Kidney epithelial cell (primary cell): ENCODE measurements at regions not wholly inside any gene's neighbourhood (a gene's known extent, or its start where the extent isn't known, plus 50 kb on each side); places are given as distances from the start of the nearest gene placed in this dataset.
"Not testable (repeated sequence)": the region's sequence is repeated elsewhere in the genome, so short reads cannot be mapped to it uniquely, and the experiment has no call there.

Experiments used
- DNase-seq: peaks from one replicate; pipeline ENCODE4 v3.0.0-alpha.2; 2010; ENCODE audit warnings: low read depth
- H3K27me3 ChIP-seq: 2 replicates; pipeline ENCODE4 v1.6.0; 2011; ENCODE audit warnings: low read length; ENCODE audit not compliant: control insufficient read depth, insufficient read depth
- H3K36me3 ChIP-seq: 2 replicates; pipeline ENCODE4 v1.5.1; 2011; ENCODE audit warnings: low read length; ENCODE audit not compliant: control insufficient read depth, insufficient read depth
- H3K4me3 ChIP-seq: 2 replicates; pipeline ENCODE4 v1.5.1; 2011; ENCODE audit warnings: low read depth, mild to moderate bottlenecking, control low read depth, low read length
- CTCF ChIP-seq: IDR thresholded peaks from 2 replicates; pipeline ENCODE4 v1.5.1; 2011; ENCODE audit warnings: mild to moderate bottlenecking, moderate library complexity, low read length, control low read depth, inconsistent platforms; ENCODE audit not compliant: insufficient read depth, poor library complexity, severe bottlenecking

DNA sequence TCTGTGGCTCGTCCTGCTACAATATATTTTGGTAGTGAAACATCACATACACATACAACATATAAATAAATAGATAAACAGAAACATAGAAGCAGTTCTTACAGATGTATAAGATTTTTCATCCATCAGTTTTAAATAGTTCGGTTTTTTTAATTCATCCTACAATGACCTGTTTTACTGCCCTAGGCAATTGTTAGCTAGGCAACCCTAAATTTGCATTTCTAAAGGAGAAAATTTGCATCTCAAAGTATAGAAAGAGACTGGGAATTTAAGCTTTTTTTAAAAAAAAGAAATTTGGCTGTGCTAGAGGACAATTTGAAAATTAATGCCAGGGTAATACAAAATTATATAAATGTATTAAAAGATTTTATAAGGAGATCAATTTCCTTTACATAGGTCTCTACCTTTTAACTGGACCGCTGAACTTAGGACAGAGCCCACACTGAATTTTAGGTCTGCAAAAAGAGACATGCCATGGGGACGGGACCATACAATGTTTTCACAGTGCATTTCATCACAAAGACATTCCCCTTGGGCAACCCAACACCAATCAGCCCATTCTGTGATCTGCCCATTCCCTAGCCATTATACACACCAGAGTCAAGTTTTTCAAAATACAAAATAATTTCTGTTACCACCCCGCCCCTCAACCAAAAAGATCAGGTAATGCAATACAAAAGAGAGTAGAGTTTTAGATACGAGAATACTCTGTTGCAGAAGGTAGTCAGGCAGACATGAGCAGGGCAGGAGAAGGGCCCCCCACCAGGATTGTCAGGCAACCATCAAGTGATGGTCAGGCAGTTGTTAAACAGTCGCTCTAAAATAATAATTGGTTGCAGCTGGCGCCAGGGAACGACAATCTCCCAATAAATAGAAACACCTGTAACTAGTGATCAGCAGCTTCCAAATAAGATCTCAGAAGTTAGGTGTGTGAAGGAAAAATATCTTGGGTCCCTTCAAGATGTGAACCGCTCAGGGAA is 299.7 kb upstream of the SGCG start:
- TF ChIP-seq CTCF: no peak
- no peak for DNase-seq
- no peaks in the 10 kb centered on the region for H3K27me3 ChIP-seq
- no peak overlapping the region for H3K4me3 ChIP-seq
- no peaks in the 10 kb centered on the region for H3K36me3 ChIP-seq

- not testable (repeated sequence) for H3K36me3 ChIP-seq, DNase-seq, H3K27me3 ChIP-seq, H3K4me3 ChIP-seq
Observed at GRCh38 chr13:22881721-22882608, 298.8 kb upstream of the SGCG start.

GRCh38 chr13:22883262-22883840 is 297.4 kb upstream of the SGCG start:
- DNase-seq: no peak
- no peak overlapping the region for H3K4me3 ChIP-seq
- H3K27me3 ChIP-seq: no peaks in the 10 kb centered on the region
- no peaks in the 10 kb centered on the region for H3K36me3 ChIP-seq
- no peak for TF ChIP-seq CTCF

DNA sequence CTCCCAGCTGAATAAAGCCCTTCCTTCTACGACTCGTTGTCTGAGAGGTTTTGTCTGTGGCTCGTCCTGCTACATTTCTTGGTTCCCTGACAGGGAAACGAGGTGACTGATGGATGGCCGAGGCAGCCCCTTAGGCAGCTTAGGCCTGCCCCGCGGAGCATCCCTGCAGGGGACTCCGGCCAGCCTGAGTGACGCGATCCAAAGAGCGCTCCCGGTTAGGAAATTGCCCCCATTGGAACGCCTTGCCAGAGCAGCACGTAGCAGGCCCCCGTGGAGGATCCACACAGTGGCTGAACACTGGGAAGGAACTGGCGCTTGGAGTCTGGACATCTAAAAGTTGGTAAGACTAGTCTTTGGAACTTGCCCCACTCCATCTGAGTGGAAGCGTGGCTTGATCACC is 296.8 kb upstream of the SGCG start:
- Histone ChIP-seq H3K4me3 (peak overlapping the region; percentile 10), H3K36me3 (no peaks in the 10 kb centered on the region), H3K27me3 (no peaks in the 10 kb centered on the region)
- TF ChIP-seq CTCF: no peak
- DNase-seq: no peak

GRCh38 chr13:22886061-22886460 is 294.7 kb upstream of the SGCG start:
- DNase-seq, H3K36me3 ChIP-seq, H3K4me3 ChIP-seq, H3K27me3 ChIP-seq: not testable (repeated sequence)

- H3K36me3 ChIP-seq, DNase-seq, H3K4me3 ChIP-seq, H3K27me3 ChIP-seq: not testable (repeated sequence)
Observed at GRCh38 chr13:22889376-22889775, 291.4 kb upstream of the SGCG start.

DNA sequence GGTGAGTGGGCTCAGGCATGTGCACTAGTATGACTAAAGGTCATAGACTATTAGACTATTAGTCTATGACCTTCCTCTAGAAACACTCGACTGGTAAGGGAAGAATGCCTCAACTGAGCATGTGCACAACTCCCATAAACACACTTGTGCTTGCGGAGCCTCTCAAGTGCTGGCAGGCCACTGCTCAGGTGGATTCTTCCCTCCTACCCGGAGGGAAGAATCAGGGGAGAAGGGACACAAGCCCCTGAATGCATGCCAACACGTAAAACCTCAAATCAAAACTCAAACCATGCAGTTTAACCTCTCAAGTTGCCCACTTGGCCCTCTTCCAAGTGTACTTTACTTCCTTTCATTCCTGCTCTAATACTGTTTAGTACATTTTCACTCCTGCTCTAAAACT is 287.6 kb upstream of the SGCG start:
- no peak for TF ChIP-seq CTCF
- Histone ChIP-seq H3K27me3 (no peaks in the 10 kb centered on the region), H3K4me3 (no peak overlapping the region), H3K36me3 (no peaks in the 10 kb centered on the region)
- DNase-seq: no peak
